Fibroblast of lung (primary cell): ENCODE measurements at regions not wholly inside any gene's neighbourhood (a gene's known extent, or its start where the extent isn't known, plus 50 kb on each side); places are given as distances from the start of the nearest gene placed in this dataset.

Experiments
- EZH2 ChIP-seq: IDR thresholded peaks from 2 replicates; pipeline ENCODE4 v1.5.1; 2012; ENCODE audit warnings: low read length, control low read depth, mild to moderate bottlenecking; ENCODE audit errors: missing control alignments
- TF ChIP-seq, protein P1 (sequence below), 2 donors: IDR thresholded peaks in 1 of 2; conservative IDR thresholded peaks in 1 of 2; 1 replicate in 1 of 2; 2 replicates in 1 of 2; pipeline ENCODE4 v1.5.1; 2011 to 2012; ENCODE audit warnings: low read length in 2 of 2, control low read depth in 1 of 2, inconsistent platforms in 1 of 2, low read depth in 1 of 2, mild to moderate bottlenecking in 1 of 2

GRCh38 chr11:10619131-10619680 lies 50.7 kb upstream of the LYVE1 start:
- TF ChIP-seq, protein P1, sequence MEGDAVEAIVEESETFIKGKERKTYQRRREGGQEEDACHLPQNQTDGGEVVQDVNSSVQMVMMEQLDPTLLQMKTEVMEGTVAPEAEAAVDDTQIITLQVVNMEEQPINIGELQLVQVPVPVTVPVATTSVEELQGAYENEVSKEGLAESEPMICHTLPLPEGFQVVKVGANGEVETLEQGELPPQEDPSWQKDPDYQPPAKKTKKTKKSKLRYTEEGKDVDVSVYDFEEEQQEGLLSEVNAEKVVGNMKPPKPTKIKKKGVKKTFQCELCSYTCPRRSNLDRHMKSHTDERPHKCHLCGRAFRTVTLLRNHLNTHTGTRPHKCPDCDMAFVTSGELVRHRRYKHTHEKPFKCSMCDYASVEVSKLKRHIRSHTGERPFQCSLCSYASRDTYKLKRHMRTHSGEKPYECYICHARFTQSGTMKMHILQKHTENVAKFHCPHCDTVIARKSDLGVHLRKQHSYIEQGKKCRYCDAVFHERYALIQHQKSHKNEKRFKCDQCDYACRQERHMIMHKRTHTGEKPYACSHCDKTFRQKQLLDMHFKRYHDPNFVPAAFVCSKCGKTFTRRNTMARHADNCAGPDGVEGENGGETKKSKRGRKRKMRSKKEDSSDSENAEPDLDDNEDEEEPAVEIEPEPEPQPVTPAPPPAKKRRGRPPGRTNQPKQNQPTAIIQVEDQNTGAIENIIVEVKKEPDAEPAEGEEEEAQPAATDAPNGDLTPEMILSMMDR (conservative IDR thresholded peaks at IDR 0.05 in 1 of 2, IDR thresholded peaks at IDR 0.05 in 1 of 2; ENCODE audit: low read depth in 1 of 2, low read length in 2 of 2) = no peak
- no peak for TF ChIP-seq EZH2
